GM23338 (cell line): ENCODE measurements at regions not wholly inside any gene's neighbourhood (a gene's known extent, or its start where the extent isn't known, plus 50 kb on each side); places are given as distances from the start of the nearest gene placed in this dataset.

Experiments used
- ATAC-seq: fragments of 200-7000 bp; cut with Tn5 transposase; 3 replicates; pipeline ENCODE4 v1.9.1; 2020
- DNase-seq: peaks from one replicate; pipeline ENCODE4 v3.0.0-alpha.2; 2015; ENCODE audit warnings: low spot score
- H2AFZ ChIP-seq: fragments of 200-600 bp; sonication (generic); 2 replicates; pipeline ENCODE4 v1.8.0; 2016; ENCODE audit warnings: antibody characterized with exemption, mild to moderate bottlenecking, moderate library complexity
- H3F3A ChIP-seq: fragments of 200-600 bp; sonication (generic); replicated peaks from 2 replicates; pipeline ENCODE4 v1.8.0; 2017; ENCODE audit warnings: antibody characterized with exemption, mixed run types, low read depth
- H3K27ac ChIP-seq: fragments of 200-600 bp; sonication (generic); 2 replicates; pipeline ENCODE4 v1.6.1; 2016; ENCODE audit warnings: low read depth
- H3K27me3 ChIP-seq: fragments of 200-600 bp; sonication (generic); 2 replicates; pipeline ENCODE4 v1.8.0; 2016; ENCODE audit warnings: mild to moderate bottlenecking, mixed run types, moderate library complexity; ENCODE audit not compliant: insufficient read depth
- H3K36me3 ChIP-seq: fragments of 200-600 bp; sonication (generic); 2 replicates; pipeline ENCODE4 v1.8.0; 2016; ENCODE audit warnings: mild to moderate bottlenecking; ENCODE audit not compliant: insufficient read depth
- H3K4me1 ChIP-seq: fragments of 200-600 bp; sonication (generic); 2 replicates; pipeline ENCODE4 v1.8.0; 2016; ENCODE audit warnings: mild to moderate bottlenecking, moderate library complexity; ENCODE audit not compliant: insufficient read depth
- H3K4me2 ChIP-seq: fragments of 200-600 bp; sonication (generic); 2 replicates; pipeline ENCODE4 v1.7.1; 2017; ENCODE audit warnings: mixed run types
- H3K4me3 ChIP-seq: fragments of 200-600 bp; sonication (generic); 2 replicates; pipeline ENCODE4 v1.6.1; 2016; ENCODE audit warnings: mixed run types
- H3K79me2 ChIP-seq: fragments of 200-600 bp; sonication (generic); replicated peaks from 2 replicates; pipeline ENCODE4 v1.8.0; 2017; ENCODE audit warnings: mild to moderate bottlenecking; ENCODE audit not compliant: insufficient read depth
- H3K9me2 ChIP-seq: fragments of 200-600 bp; sonication (generic); 2 replicates; pipeline ENCODE4 v1.8.0; 2017; ENCODE audit not compliant: insufficient read depth
- H4K20me1 ChIP-seq: fragments of 200-600 bp; sonication (generic); replicated peaks from 2 replicates; pipeline ENCODE4 v1.8.0; 2017; ENCODE audit warnings: mild to moderate bottlenecking; ENCODE audit not compliant: insufficient read depth
- H3K27ac Mint-ChIP-seq: 2 replicates; pipeline ENCODE4 v1.8.0; 2020; ENCODE audit warnings: inconsistent platforms, mild to moderate bottlenecking, moderate library complexity, mixed read lengths
- H3K27me3 Mint-ChIP-seq: 3 replicates; pipeline ENCODE4 v1.8.0; 2022; ENCODE audit warnings: low read depth, mild to moderate bottlenecking, moderate library complexity, mixed read lengths, inconsistent platforms; ENCODE audit not compliant: insufficient read depth, poor library complexity
- H3K36me3 Mint-ChIP-seq: 3 replicates; pipeline ENCODE4 v1.8.0; 2021; ENCODE audit warnings: low read depth, mild to moderate bottlenecking, inconsistent platforms, moderate library complexity, mixed read lengths
- H3K4me1 Mint-ChIP-seq: 3 replicates; pipeline ENCODE4 v1.8.0; 2020; ENCODE audit warnings: mild to moderate bottlenecking, inconsistent platforms, mixed read lengths
- H3K4me3 Mint-ChIP-seq: 3 replicates; pipeline ENCODE4 v1.8.0; 2021; ENCODE audit warnings: moderate library complexity, mild to moderate bottlenecking, inconsistent platforms, mixed read lengths
- H3K9me3 Mint-ChIP-seq: 3 replicates; pipeline ENCODE4 v1.8.0; 2020; ENCODE audit warnings: moderate library complexity, mild to moderate bottlenecking, inconsistent platforms, mixed read lengths
- EZH2 ChIP-seq: fragments of 200-600 bp; sonication (generic); IDR thresholded peaks from one replicate; pipeline ENCODE4 v1.8.0; 2017; ENCODE audit warnings: antibody characterized with exemption, mild to moderate bottlenecking, low read depth; ENCODE audit not compliant: unreplicated experiment
- EZH2phosphoT487 ChIP-seq: fragments of 200-600 bp; sonication (generic); IDR thresholded peaks from one replicate; pipeline ENCODE4 v1.8.1; 2018; ENCODE audit warnings: antibody characterized with exemption; ENCODE audit not compliant: unreplicated experiment
- JUNB ChIP-seq: IDR thresholded peaks from one replicate; pipeline ENCODE4 v1.6.1; 2016; ENCODE audit warnings: antibody characterized with exemption; ENCODE audit not compliant: unreplicated experiment
- NANOG ChIP-seq: IDR thresholded peaks from 2 replicates; pipeline ENCODE4 v1.6.1; 2016; ENCODE audit warnings: antibody characterized with exemption, borderline replicate concordance
- REST ChIP-seq: IDR thresholded peaks from one replicate; pipeline ENCODE4 v1.6.1; 2018; ENCODE audit warnings: antibody characterized with exemption; ENCODE audit not compliant: unreplicated experiment
- STAT1 ChIP-seq: IDR thresholded peaks from one replicate; pipeline ENCODE4 v1.6.1; 2016; ENCODE audit warnings: antibody characterized with exemption; ENCODE audit not compliant: unreplicated experiment
- ZNF114 ChIP-seq: fragments of 250-450 bp; sonication (Bioruptor Pico); IDR thresholded peaks from 2 replicates; pipeline ENCODE4 v1.5.0; 2020; ENCODE audit warnings: mild to moderate bottlenecking, moderate library complexity
- ZNF331 ChIP-seq: fragments of 250-450 bp; sonication (Bioruptor Pico); IDR thresholded peaks from 2 replicates; pipeline ENCODE4 v1.5.0; 2020; ENCODE audit warnings: low read depth, mild to moderate bottlenecking, moderate library complexity
- ZNF462 ChIP-seq: fragments of 250-450 bp; sonication (Bioruptor Pico); IDR thresholded peaks from 2 replicates; pipeline ENCODE4 v1.5.0; 2020; ENCODE audit warnings: mild to moderate bottlenecking, moderate library complexity

GRCh38 chr9:71209890-71210289 is 88.5 kb upstream of the TRPM3 start:
- H3K4me1 Mint-ChIP-seq = peaks cover 11% of the 10 kb centered on the region

More at GRCh38 chr9:71209890-71210289, 88.5 kb upstream of the TRPM3 start:
- no peaks in the 10 kb centered on the region for H3K27me3 Mint-ChIP-seq
- Histone ChIP-seq H3K9me2 (no peaks in the 10 kb centered on the region), H3F3A (0 out of 2 replicates have a peak, but pooled peaks cover 3% of the 10 kb centered on the region), H2AFZ (no peak overlapping the region), H3K27me3 (no peaks in the 10 kb centered on the region), H3K4me2 (no peak overlapping the region), H3K36me3 (no peaks in the 10 kb centered on the region), H3K27ac (no peak overlapping the region), H3K79me2 (no peaks in the 10 kb centered on the region), H3K4me3 (no peak overlapping the region), H4K20me1 (no peaks in the 10 kb centered on the region), H3K4me1 (0 out of 2 replicates have a peak, but pooled peaks cover 1% of the 10 kb centered on the region)
- peak; percentile 19 for DNase-seq
- H3K4me3 Mint-ChIP-seq = no peak overlapping the region
- H3K9me3 Mint-ChIP-seq = peaks cover 17% of the 10 kb centered on the region
- no peak overlapping the region for H3K27ac Mint-ChIP-seq
- H3K36me3 Mint-ChIP-seq = peaks cover 14% of the 10 kb centered on the region
- TF ChIP-seq ZNF462 (CRISPR knock-in tag) (no peak), ZNF331 (no peak), ZNF114 (no peak), NANOG (no peak), JUNB (no peak), EZH2 (no peak), REST (no peak), EZH2phosphoT487 (no peak), STAT1 (no peak)
- ATAC-seq = peak; percentile 77
